Erythroblast (primary cell): ENCODE measurements at regions not wholly inside any gene's neighbourhood (a gene's known extent, or its start where the extent isn't known, plus 50 kb on each side); places are given as distances from the start of the nearest gene placed in this dataset.

Experiments used
- DNase-seq, 2 experiments: peaks; one replicate each; lab custom pipeline; 2025; lab: John Stamatoyannopoulos, UW
- GATA1 ChIP-seq: IDR thresholded peaks from 2 replicates; pipeline ENCODE4 v1.6.1; 2011; ENCODE audit warnings: low read depth, mild to moderate bottlenecking, control low read depth, low read length, moderate library complexity
- POLR2A ChIP-seq: IDR thresholded peaks from 2 replicates; pipeline ENCODE4 v1.6.1; 2011; ENCODE audit warnings: mild to moderate bottlenecking, low read length

- TF ChIP-seq GATA1 (no peak), POLR2A (no peak)
- DNase-seq, result no peak
These were observed 100.2 kb downstream of the BBS10 start for GRCh38 chr12:76247992-76248391.

GRCh38 chr12:76247026-76247646, 101.1 kb downstream of the BBS10 start:
- no peak for DNase-seq

GRCh38 chr12:76246611-76247010, 101.6 kb downstream of the BBS10 start:
- no peak for TF ChIP-seq POLR2A
- no peak for TF ChIP-seq GATA1

More at GRCh38 chr12:76247026-76247646, 101.1 kb downstream of the BBS10 start:
- TF ChIP-seq POLR2A (no peak), GATA1 (no peak)

DNA sequence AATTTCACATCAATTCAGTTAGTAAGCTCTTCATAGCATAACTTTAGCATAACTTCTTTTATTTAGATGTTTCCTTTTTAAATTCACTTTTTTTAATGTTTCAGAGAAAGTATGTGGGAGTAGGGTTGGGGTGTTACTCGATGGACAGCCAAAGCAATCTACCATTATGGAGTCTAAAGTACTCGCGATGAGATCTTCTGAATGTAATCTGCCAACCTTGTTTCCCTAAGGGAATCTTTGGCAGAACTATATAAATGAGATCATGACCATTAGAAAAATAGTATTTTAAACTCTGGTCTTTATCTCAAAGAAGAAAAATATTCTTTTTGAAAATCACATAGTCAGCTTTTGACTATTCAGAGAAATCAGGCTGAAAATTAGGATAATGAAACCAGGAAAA, 103.9 kb downstream of the BBS10 start:
- TF ChIP-seq GATA1 (no peak), POLR2A (no peak)
- no peak for DNase-seq

More at GRCh38 chr12:76246611-76247010, 101.6 kb downstream of the BBS10 start:
- no peak for DNase-seq

- no peak for DNase-seq
- TF ChIP-seq GATA1, result no peak
- no peak for TF ChIP-seq POLR2A
These were observed 105.2 kb downstream of the BBS10 start for GRCh38 chr12:76242813-76243550.

DNA sequence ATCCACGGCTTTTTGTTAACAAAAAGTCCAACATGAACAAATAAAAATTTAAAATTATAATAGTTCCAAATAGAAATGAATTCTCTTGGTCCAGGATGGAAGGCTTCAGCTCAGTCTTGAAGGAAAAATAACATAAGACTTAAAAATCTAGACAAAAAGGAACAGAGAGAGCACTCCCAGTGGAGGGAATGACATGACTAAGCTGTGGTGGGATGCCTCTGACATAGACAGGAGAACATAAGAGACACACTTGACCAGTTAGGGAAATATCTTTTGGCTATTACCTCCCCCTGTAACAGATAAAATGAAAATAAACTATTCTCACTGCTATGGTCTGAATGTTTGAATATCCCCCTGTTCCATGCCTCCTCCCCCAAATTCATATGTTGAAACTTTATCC, 106.8 kb downstream of the BBS10 start:
- TF ChIP-seq POLR2A (no peak), GATA1 (no peak)
- no peak for DNase-seq

DNA sequence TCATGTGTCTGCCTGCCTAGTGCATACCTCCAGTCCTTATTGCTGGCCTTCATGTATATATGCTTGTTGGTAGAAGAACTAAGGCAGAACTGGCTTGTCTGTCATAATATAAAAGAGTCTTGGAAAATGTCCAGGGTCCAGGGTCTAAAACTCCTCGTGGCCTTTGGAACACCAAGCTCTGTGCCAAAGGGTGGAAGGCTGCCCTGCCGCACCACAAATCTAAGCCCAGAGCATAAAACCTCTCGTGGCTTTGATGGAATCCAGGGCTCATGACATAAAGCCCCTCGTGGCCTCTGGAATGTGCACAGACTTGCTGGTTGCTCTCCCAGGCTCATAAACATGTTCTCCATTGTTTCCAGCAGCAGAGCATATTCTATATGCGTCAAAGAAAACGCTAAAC, 107.9 kb downstream of the BBS10 start:
- DNase-seq, result no peak
- TF ChIP-seq POLR2A (no peak), GATA1 (no peak)

DNA sequence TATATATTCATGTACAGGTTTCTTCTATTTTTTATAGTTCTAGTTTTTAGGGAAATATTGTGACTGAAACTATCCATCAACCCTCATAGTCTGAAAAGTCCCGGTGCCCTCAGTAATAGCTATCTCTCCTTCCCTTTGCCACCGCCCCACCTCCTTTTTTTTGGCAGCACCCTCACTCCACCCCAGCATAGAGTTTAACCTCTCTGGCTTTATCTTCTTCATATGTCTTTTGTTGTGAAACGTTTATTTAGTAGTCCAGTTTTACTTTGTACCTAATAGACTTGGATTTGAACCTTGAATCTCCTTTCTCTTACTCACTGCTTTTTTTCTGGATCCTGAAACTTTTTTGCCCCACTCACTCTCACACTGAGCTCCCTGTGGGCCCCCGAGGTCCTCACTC, 109.5 kb downstream of the BBS10 start:
- TF ChIP-seq POLR2A, result no peak
- no peak for TF ChIP-seq GATA1
- DNase-seq, result no peak

- TF ChIP-seq GATA1, result no peak
- TF ChIP-seq POLR2A, result no peak
- DNase-seq, result no peak
These were observed 111.0 kb downstream of the BBS10 start for GRCh38 chr12:76237086-76237701.

DNA sequence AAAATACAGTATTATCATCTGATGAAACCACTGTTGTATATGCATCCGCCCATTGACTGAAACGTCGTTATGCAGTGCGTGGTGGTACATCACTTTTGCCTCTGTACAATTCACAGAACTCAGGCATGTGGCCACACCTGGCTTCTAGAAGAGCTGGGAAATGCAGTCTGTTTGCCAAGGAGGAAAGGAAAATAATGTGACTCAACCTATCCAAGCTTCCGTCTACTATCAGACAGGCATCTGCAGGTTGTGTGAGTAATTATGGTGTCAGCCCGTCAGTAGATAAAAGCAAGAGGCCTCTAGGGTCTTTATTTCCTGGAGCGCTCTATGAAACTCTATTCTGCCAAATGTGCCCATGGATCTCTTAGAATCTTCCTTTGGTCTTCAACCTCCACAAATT, 111.6 kb downstream of the BBS10 start:
- no peak for TF ChIP-seq POLR2A
- TF ChIP-seq GATA1, result no peak
- DNase-seq, result no peak

DNA sequence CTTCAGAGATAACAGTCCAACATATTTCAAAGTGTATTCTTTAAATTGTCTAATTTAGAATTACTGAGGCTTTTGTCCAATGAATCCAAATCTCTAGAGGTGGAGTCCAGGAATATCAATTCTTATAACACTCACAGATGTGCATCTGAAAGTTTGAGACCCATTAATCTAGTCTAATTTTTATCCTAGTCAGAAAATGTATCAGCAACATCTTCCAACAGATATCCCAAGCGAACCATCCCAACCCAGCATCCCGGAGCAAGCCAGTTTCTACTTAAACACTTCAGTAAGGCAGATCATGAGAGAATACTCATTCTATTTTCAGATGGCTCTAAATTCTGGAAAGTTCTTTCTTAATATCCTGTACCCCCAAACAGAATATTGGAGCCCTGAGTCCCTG, 113.5 kb downstream of the BBS10 start:
- no peak for DNase-seq
- TF ChIP-seq GATA1, result no peak

DNA sequence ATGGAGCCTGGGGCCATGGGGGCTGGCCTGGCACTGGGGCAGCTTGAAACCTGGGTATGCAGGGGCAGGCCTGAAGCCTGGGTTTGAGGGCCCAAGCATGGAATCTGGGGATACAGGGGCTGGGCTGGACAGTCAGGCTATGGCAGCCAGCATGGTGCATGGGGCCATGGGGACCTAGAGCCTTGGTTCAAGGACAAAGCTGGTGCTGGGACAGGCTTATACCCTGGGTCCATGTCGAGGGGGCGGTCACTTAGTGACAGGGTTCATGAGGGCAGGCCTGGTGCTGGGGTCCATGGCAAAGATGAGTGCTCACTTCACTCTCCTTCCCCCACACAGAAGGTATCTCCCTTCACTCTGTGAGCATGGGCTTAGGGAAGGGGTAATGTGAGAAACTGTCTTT, 116.2 kb downstream of the BBS10 start:
- TF ChIP-seq POLR2A (no peak), GATA1 (no peak)
- DNase-seq, result no peak

DNA sequence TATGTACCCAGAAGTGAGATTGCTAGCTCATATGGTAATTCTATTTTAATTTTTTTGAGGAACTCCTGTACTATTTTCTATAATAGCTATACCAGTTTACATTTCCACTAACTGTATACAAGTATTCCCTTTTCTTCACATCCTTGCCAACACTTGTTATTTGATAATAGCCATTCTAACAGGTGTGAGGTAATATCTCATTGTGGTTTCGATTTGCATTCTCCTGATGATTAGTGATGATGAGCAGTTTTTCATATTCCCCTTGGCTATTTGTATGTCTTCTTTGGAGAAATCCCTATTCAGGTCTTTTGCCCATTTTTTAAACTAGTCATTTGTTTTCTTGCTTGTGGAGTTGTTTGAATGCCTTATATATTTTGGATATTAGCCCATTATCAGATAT, 121.3 kb downstream of the BBS10 start:
- DNase-seq, result no peak
- no peak for TF ChIP-seq POLR2A

DNA sequence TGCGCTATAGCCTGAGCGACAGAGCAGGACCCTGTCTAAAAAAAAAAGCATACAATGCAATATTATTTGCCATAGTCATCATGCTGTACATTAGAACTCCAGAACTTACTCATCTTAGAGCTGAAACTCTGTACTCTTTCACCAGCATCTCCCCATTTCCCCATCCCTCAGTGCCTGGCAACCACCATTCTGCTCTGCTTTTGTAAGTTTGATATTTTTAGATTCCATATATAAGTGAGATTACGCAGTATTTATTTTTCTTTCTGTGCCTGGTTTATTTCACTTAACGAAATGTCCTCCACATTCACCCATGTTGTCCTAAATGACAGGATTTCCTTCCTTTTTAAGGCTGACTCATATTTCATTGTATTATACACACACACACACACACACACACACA, 121.8 kb downstream of the BBS10 start:
- DNase-seq, result no peak
- TF ChIP-seq GATA1, result no peak
- no peak for TF ChIP-seq POLR2A

DNA sequence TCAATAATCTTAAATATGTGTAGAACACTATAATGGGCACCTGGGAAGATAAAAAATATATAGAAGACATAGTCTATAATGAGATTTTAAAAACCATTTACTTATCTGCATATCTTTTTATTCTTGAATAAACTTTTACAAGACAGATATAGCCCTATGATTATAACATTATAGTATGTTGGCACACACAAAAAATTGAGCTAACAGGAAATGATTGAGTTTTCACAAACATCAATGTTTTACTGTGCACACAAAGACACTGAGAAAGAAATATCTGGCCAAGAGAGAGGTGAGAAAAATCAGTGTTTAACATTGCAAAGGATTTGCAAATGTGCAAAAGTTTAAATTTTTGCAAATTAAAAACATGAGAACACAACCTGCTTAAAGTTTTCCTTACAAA, 124.3 kb downstream of the BBS10 start:
- TF ChIP-seq POLR2A, result no peak
- TF ChIP-seq GATA1, result no peak
- DNase-seq, result no peak
